NCI-H2029 treated with DMSO at 0.1 percent for 48 hours (cell line): ENCODE measurements at regions not wholly inside any gene's neighbourhood (a gene's known extent, or its start where the extent isn't known, plus 50 kb on each side); places are given as distances from the start of the nearest gene placed in this dataset.
"Not testable (repeated sequence)": the region's sequence is repeated elsewhere in the genome, so short reads cannot be mapped to it uniquely, and the experiment has no call there.

Experiments
- DNase-seq: peaks from one replicate; lab custom pipeline; 2025; lab: John Stamatoyannopoulos, UW

- DNase-seq = not testable (repeated sequence)
These were observed 299.9 kb upstream of the PABPC4L start for GRCh38 chr4:134501488-134501887.

GRCh38 chr4:134499074-134499473 lies 297.5 kb upstream of the PABPC4L start:
- no peak for DNase-seq

GRCh38 chr4:134490863-134491262 lies 289.3 kb upstream of the PABPC4L start:
- DNase-seq = no peak

GRCh38 chr4:134483514-134483913 lies 281.9 kb upstream of the PABPC4L start:
- DNase-seq = not testable (repeated sequence)

DNA sequence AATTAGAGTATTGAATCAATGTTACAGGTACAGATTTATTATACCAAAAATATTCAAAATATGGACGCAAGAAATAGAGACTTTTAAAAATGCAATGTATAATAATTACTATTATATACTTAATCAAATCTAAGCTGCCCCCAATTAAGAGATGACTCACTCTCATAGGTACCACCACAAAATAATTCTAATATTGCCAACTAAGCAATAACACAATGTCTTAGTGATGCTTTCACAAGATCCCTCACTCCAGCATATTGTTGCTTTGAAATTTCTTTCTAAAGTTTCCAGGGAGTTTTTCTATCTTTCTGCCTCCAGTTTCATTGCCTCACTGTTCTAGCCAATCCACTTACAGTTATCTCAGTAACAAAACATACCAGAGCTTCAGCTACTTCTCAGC lies 270.0 kb upstream of the PABPC4L start:
- DNase-seq = no peak

- no peak for DNase-seq
These were observed 269.0 kb upstream of the PABPC4L start for GRCh38 chr4:134470544-134470943.

DNA sequence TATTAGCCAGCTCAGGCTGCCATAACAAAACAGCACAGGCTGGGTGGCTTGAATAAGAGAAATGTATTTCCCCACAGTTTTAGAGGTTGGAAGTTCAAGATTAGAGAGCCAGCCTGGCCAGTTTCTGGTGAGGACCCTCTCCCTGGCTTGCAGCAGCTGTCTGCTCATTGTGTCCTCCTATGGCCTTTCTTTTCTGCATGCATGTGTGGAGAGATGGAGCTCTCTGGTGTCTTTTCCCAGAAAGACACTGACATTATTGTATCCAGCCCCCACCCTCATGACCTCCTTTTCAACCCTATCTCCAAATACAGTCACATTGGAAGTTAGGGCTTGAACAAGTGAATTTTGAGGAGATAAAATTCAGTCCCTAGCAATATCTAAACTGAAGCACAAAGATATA lies 263.8 kb upstream of the PABPC4L start:
- no peak for DNase-seq

GRCh38 chr4:134463771-134464170 lies 262.2 kb upstream of the PABPC4L start:
- no peak for DNase-seq

DNA sequence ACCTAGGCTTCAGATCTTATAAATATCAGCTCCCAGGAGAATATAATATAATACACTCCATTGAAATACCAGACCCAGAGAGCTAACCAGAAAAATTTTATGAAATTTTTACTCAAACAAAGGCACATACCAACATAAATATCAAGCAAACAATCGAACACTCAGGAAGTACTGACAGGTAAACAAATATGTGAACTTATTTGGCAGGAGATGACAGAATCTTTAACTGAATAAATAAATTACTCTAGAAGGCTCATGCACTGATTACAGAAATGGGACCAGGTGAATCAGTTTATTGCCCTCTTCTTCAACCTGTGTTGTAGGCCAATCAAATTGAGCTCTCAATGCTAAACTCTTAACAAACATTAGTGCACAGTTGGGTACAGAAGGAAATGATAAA lies 225.2 kb upstream of the PABPC4L start:
- no peak for DNase-seq

DNA sequence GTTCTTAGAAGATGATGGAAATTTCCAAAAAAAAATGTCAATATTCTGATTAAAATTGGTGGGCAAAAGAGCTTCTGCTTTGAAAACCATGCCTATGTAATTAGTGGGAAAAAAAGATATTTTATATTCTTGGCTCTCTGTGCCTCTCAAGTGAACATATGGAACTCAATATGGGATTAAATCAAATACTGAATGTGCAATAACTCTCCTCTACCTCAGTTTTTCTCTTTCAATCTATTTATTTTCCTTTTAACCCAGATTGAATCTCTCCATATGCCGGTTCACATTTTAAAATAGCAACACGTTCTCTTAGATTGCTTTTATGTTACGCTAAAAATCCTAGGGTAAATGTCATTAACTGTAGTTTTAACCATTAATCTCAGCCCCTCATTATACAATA lies 224.2 kb upstream of the PABPC4L start:
- no peak for DNase-seq

- no peak for DNase-seq
These were observed 221.2 kb upstream of the PABPC4L start for GRCh38 chr4:134422776-134423175.

- DNase-seq = no peak
These were observed 220.1 kb upstream of the PABPC4L start for GRCh38 chr4:134421734-134422133.

DNA sequence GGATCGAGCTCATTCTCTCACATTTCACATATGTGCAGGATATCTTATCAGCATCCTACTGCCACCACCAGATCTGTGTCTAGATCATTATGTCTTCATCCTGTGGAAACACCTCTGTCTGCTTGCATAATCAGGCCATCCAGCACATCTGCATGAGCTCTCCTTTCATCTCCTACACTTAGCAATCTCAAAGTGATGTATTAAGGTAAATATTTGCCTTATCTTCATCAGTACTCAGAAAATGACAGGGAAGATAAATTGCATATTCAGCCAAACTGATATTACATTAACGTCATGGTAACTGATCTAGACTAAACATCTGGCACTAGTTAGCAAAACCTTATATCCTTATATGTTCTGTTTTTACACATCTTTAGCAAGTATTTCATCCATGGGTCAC lies 207.3 kb upstream of the PABPC4L start:
- no peak for DNase-seq

GRCh38 chr4:134401798-134402197 lies 200.2 kb upstream of the PABPC4L start:
- DNase-seq = no peak

DNA sequence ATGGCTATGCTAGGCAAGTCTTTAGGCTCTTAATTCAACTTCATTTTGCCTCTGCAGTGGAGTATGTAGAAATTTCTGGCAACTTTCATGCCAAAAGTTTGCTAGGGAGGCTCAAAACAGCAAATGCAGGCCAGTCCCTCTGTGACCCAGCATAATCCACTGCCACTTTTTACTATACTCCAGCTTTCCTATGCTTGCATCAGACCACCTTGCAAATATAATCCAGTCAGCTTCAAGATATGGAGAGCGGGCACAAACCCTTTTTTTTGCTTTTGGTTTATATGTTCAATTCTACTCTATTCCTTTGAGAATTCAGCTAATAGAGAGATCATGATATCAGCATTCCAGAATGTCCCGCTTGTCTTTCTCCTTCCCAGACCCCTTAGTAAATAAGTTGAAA lies 192.0 kb upstream of the PABPC4L start:
- no peak for DNase-seq

- no peak for DNase-seq
These were observed 188.7 kb upstream of the PABPC4L start for GRCh38 chr4:134390319-134390718.

DNA sequence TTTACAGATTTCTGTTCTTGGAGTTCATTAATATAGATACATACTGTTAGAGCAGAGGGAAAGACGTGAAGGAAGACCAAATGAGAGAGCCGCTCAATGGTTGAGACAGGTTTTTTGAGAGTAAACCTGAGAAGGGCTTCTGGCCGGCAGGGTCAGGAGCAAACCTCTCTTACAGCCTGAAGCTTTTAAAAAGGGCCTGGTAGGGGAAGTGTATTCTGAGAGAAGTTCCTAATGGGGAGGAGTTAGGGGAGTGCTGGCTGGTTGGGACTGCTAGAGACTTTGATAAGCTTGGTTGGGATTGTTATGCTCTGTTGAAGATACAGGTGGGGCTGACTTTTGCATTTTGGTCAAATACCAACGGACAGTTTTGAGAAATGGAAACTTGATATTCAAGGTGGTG lies 186.8 kb upstream of the PABPC4L start:
- no peak for DNase-seq

DNA sequence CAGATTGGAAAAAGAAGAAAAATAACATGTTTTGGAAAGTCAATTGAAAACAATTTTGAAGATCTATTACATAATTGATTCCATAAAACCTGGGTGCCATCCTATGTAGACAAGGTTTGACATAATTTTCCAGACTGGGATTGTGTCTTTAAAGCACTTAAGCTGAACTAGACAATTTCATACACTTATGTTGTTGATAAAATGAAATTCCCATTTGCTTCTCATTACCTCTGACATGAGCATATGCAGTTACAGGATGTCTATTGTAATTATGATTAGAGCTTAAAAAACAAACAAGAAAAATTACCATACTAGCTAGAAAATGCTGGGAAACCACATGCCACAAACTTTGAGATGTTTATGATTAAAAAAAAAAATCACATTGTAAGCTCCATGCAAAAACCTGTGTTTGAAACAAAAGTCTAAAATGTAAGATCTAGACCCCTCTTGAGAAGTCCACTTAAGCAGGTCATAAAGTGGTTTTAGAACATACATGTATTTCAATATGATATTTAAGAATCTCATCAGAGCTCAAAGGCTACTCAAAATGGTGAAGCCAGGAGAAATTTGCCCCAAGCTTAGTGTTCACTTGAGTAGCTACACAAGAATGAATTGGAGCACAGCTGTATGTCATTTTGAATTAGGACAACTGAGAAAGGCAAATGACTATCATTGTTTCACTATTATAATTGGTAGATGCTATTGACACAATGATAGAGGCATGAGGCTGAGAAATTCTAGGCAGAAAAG lies 181.1 kb upstream of the PABPC4L start:
- DNase-seq = no peak

- no peak for DNase-seq
These were observed 174.2 kb upstream of the PABPC4L start for GRCh38 chr4:134375775-134376174.

DNA sequence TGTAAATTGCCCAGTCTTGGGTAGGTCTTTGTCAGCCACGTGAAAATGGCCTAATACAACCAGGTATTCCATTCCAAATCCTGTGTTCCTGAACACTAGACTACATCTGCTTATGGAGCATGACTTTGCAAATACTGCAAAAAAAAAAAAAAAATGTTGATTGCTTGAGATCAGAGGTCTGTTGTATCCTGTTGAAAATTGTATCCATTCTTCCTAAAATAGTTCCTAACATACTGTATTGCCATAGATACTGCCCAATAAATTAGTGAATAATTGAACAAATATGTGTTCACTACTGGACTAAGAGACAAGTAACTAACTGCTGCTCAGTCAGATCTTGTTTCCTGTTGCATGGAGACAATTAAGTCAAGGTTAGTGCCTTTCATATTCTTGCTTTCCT lies 164.3 kb upstream of the PABPC4L start:
- DNase-seq = no peak

GRCh38 chr4:134364928-134365327 lies 163.3 kb upstream of the PABPC4L start:
- no peak for DNase-seq

- no peak for DNase-seq
These were observed 143.7 kb upstream of the PABPC4L start for GRCh38 chr4:134345244-134345643.

DNA sequence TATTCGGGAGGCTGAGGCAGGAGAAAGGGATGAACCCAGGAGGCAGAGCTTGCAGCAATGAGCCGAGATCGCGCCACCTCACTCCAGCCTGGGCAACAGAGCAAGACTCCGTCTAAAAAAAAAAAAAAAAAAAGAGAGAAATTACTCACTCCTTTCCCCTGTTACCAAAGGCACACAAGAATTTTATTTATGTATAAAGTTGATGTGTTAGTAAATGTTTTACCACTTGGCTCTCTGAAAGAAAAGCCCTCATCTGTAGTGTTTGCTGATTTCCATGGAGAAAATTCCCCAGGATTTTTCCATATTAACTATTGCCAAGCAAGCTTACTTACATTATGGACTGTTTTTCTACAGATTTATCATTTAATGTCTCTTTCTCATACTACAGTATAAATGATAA lies 142.1 kb upstream of the PABPC4L start:
- DNase-seq = no peak

GRCh38 chr4:134343081-134343480 lies 141.5 kb upstream of the PABPC4L start:
- no peak for DNase-seq
